NCI-H1105 treated with DMSO at 0.1 percent for 48 hours (cell line): ENCODE measurements at regions not wholly inside any gene's neighbourhood (a gene's known extent, or its start where the extent isn't known, plus 50 kb on each side); places are given as distances from the start of the nearest gene placed in this dataset.
A peak's percentile ranks its signal among the peaks of the same experiment; 100 is the strongest.

Experiments
- DNase-seq: peaks from one replicate; lab custom pipeline; 2025; lab: John Stamatoyannopoulos, UW

DNA sequence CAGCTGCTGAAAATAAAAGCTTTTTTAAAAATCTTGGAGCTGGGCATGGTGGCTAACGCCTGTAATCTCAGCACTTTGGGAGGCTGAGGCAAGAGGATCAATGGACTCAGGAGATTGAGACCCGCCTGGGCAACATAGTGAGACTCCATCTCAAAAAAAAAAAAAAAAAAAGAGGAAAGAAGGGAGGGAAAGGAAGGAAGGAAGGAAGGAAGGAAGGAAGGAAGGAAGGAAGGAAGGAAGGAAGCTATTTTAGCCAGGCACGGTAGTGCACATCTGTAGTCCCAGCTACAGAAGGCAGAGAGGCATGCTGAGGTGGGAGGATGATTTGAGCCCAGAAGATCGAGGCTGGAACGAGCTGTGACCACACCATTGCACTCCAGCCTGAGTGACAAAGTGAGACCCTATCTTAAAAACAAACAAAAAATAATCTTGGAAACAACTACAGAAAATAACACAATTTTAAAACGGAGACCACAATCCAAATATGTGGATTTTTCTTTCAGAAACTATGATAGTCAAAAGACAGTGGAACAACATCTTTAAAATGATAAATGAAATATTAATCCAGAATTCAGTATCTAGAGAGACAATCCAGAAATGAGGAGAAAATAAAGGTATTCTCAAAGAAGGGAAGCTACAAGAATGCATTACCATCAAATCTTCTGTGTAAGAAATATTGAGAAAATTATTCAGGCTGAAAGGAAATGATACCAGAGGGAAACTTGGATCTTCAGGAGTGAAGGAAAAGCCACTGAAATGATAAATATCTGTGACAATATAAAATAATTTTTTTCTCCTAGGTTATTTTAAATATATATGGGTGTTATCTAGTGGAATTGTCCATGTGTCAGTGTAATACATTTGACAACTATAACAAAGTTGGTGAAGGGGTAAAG is 182.0 kb downstream of the GPX5 start:
- no peak for DNase-seq

DNA sequence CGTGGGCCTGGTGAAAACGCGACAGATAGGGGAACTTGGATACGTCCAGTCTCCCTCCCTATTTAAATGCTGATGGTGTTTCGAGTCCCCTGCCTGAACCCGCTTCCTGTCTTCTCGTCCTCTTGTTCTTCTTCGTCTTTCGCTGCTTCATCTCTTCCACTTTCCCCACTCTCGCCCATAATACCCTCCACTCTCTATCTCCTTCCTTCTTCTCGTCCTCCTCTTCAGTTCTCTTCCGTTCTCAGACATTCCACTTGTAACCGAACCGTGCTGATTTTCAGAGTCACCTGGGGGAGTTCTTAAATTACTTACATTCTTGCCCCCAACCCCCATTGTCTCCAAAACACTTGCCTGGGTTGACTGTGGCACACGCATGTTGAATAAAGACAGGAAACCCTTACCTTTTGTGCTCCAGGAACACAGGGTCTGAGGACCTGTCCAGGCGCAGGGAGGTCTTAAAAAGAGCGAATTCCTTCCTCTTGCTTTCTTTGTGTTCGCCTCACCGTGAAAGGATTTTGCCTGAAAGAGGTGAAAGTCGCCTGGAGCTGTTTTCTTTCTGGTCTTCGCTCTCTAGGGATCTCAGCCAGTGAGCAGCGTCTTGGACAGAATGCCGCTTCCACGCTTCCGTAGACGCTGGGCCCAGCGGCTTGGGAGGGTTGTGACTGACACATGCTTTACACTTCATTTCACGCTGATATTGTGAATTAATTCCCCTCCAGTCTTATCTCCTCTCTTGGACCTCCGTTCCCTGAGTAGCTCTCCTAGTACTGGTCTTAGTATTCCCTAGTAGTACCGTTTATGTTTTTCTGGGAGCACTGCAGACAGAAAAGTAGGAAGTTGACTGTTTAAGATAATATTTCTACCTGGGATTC is 184.0 kb downstream of the GPX5 start:
- no peak for DNase-seq

DNA sequence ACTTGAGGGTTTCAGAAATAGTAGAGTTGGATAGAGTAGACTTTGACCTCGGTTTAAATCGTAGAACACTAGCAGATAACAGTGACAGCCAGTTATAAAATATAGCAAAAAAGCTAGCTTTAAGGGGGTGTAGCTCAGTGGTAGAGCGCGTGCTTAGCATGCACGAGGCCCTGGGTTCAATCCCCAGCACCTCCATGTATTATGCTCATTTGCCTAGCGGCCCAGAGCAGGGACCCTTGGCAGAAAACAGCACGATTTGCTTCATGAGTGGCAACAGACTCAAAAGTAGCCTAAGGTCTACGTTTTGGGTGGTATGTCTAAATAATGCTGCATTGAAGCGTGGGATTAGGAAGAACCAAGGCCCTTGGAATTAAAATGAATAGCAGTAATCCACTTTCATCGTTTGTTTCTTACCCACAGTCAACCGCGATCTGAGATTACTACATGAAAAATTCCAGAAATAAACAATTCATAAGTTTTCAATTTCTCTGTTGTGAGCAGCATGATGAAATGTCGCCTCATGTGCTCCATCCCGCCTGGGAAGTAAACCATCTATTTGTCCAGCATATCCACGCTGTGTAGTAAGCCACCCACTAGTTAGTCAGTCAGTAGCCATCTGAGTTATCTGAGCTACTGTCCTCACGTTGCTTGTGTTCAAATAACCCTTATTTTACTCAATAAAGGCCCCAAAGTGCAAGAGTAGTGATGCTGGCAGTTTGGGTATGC is 184.9 kb downstream of the GPX5 start:
- DNase-seq = peak; percentile 42

DNA sequence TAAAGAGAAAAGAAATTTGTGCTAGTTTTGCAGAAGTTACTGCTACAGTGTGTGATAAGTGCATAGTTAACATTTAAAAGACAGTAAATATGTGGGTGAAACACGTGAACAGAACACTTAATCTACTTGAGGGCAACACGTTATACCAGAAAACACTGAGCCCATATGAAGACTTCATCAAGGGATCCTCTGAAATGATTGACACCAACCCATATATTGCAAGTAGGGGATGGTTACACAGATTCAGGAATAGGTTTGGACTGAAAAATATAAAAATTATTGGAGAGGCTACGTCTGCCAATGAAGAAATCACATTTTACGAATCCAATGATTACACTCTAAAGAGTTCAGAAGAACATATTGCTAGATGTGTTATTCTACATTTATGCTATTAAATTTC is 185.6 kb downstream of the GPX5 start:
- no peak for DNase-seq

DNA sequence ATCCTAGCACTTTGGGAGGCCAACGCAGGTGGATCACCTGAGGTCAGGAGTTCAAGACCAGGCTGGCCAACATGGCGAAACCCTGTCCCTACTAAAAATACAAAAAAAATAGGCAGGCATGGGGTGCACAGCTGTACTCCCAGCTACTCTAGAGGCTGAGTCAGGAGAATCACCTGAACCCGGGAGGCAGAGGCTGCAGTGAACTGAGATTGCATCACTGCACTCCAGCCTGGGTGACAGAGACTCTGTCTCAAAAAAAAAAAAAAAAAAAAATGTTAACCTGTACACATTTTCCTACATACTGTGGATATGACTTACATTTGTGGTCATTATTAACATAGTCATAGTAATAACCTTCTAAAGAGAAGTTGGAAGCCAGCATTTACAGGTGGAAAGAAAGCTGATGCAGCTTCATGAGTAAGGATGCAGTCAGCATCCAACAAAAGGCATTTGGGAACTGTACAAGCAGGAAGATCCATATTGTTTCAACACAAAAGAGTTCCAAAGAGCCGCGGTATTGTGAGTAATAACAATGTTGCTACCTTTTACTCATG is 186.2 kb downstream of the GPX5 start:
- DNase-seq = no peak

DNA sequence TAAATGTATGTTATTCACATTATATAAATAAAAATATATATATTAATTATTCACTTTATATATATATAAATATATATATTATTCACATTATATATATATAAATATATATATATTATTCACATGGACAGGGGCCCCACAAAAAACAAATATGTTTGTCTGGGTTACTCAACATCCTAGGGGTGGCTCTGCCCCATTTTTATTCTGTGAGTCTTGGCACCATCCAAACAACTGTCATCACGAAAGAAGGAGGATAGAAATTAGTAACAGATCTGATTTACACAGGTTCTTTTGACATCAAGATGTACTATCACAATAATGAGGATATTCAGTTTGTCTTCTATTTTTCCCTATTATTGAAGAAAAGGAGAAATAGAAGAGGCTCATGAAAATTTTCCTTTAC is 187.3 kb downstream of the GPX5 start:
- no peak for DNase-seq

DNA sequence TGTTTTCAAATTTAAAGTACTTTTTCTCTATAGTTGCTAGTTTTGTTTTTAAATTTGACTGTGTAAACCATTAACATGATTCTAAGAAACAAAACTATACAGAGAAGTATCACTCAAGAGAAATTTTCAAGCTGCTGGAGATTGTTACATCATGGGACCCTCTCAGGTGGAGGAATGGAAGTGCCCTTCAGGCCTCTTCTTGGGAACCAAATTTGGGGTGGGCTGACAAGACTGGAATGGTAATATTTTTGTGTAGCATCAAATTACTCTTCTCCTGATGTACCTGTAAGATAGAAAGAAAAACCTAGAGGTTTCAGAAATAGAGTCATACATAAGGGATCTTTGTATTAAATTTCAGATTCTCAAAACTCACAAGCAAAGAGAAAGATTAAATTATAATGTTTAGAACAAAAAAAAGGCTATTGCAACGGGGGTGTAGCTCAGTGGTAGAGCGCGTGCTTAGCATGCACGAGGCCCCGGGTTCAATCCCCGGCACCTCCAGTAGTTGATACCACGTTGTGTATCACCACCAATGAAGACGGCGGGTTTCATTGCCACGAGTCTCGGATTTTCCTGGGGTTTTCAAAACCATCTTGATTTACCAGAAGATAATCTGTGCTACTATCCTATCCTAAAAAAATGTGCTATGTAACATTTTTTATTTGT is 193.7 kb downstream of the GPX5 start:
- no peak for DNase-seq

DNA sequence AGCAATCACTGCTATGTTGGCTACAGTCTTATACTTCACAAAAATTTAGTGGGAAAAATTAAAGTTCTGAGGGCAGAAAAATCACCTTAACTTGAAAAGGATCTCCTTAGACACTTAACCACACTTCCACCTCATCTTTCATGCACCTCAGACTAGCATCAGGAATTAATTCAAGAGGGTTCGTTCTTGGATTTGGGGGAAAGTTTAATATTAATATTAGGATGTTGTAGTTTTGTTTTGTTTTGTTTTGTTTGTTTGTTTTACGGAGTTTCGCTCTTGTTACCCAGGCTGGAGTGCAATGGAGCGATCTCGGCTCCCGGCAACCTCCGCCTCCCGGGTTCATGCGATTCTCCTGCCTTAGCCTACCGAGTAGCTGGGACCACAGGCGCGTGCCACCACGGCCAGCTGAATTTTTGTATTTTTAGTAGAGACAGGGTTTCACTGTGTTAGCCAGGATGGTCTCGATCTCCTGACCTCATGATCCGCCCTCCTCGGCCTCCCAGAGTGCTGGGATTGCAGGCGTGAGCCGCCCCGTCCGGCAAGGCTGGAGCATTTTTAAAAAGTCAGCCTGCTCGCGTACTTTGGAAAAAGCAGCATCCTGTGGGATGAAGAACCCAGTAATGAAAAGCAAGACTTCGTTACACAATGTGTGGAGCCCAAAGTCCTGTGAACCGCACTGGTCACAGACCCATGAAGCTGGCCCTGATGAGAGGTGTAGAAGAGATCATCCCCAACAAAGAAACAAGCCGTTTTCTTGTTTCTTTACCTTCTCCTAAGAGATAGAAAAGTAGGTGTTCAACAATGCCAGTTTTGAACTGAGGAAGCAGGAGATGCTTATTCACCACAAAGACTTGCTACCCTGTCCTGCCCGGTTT is 194.9 kb downstream of the GPX5 start:
- DNase-seq = no peak

DNA sequence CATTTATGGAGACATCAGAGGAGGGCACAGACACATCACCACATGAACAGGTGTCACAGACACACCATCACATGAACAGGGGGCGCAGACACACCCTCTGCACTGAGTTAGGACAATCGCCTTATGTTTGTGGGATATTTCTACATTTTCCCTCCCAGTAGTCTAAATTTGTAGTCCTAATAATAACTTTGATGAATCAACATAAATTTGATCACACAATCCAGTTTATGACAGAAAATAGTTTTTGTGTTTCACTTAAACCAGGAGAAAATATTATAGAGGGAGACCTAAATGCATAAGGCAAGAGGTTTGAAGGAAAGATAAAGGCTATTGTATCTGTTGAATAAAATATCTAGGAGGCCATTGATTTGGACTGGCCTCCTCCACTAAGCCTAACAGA is 195.7 kb downstream of the GPX5 start:
- DNase-seq = no peak

DNA sequence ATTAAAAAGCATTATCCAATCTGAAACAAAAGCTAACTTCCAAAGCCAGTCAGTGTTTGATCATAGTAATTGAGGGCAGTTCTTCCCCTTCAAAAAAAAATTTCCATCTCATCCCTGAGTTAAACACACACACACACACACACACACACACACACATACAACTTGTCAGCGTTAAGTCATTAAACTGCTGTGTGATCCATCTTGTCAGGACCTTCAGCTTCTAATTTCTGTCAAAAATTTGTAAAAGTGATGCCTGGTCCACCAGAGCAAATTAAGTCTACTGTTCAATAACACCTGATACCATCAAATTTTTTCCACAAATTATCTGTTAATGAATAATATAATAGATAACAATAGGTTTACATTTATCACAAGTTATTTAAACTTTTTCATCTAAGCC is 198.7 kb downstream of the GPX5 start:
- no peak for DNase-seq

DNA sequence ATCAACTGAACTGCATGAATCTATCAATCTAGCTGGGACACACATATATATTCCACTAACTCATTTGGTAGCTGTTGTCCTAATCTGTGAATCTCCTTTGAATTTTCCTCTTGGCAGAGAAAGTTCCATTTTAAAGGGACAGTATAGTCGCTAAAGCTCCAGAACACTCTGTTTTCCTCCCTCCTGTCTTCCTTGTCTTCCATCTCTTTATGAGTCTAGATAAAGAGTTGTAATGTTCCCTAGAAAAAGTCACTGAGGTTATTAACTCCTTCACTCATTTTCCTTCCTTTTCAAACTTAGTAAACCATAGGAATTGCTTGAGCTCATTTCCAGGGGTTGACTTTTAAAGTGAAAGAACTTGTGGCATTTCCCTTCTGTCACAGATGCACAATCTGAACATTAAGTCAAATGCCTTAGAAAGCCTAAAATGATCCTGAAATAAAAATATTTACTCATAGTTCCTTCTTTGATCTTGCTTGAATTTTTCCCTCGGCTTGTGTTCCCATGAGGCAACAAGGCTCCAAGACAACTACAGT is 198.4 kb downstream of the TRIM27 start:
- no peak for DNase-seq

DNA sequence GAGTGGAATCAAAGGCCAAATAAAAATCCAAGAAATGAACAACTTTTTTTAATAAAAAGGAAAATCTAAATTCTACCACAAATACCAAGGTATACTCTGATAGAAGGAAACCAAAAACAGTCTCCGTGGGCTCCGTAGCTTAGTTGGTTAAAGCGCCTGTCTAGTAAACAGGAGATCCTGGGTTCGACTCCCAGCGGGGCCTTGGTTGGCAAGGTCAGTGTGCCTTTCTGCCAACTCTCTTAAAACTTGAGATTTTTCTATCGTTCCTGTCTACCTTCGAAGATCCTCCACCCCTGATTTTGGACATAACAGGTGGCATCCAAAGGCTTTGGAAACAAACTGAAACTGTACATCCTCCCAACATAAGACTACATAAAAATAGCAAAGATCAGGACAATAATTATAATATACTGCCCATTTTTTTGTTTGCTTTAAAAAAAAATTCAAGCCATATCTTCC is 197.9 kb downstream of the TRIM27 start:
- DNase-seq = no peak

DNA sequence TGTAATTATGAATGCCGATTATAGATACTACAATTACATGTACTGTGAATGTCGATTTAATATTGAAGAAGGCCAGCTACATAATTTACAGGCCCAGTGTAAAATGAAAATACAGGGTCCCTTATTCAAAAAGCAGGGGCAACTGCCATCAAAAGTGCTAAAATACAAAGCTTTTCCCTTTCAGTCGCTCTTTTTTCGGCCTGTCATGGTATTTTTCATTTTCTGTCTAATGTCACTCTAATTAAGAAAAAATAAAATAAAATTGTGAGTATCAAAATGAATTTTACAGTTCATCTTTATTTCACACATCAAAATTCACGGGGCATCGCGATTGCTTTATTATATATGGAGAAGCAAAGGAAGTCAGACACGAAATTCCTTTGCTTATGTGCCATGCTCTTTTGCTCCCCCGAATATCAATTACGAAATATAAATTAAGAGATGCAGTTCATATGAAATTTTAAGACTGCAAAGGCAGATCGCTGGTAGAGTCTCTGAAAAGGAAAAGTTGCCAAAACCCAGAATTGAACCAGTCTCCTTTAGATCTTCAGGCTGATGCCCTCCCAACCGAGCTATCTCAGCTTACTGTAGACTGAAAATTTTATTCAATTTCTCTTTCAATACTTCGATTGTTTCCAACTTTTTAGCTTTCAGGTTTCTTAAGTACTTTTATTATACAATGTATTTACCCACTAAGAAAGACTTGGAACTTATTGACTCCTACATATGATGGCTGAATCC is 197.0 kb downstream of the TRIM27 start:
- no peak for DNase-seq

DNA sequence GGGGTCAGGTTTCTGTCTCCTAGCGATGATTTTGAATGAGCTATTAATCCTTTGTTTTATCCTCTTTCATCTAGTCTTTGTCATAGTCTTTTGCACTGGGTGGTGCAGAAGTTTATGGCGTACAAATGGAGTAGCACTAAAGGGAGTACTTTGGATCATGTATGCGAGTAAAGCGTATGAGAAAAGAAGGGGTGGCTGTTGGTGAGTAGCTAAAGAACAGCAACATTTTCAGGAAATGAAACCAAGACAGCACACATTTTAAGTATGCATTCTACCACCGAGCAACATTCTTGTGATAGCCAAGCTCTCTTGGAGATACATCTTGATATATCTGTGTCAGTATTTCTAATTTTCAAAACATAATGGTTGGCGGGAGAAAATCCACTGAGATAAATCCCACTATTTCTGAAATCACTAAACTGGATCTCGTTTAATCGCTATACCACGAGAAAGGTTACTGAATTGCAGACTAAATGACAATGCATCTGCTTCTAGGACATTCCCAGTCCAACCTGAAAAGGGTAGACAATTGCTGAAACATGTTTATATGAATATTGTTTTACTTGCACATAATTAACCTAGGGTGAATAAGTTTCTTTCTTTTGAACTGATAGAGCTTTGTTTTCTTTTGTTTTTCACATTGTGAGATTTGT is 196.1 kb downstream of the TRIM27 start:
- no peak for DNase-seq

DNA sequence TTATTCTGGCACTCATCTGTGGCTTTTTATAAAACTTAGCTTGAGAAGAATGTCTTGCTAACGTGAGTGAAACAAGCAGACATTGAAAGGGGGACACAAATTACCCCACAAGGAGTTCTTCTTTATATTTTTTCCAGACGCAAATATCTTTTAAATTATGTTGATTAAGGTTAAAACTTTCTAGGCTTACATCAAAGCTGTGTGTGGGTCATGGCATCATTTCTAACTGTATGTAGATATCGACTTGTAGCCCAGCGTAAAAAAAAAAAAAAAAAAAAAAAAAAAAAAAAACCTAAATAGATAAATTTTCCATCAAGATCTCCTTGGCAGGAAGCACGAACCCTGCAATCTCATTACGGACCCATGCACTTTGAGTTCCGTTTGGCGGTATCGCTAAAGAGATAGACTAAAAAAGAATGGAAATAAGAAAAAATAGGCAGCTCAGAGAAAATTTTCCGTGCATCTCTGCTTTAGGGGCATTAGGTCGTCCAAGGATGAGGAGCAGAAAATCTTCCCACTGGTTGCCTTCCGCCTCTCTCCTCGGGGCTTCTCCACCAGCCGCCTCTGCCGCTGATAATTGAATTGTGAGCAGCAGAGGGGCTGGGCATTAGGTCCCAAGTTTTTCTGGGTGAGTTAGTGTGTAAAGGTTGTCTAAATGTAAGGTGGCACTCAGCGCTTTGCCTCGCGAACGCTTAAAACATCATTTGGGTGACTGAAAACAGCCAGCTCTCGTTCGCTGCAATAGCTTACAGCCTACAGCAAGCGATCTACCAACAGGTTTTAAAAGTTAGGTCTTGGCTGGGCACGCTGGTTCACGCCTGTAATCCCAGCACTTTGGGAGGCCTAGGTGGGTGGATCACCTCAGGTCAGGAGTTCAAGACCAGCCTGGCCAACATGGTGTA is 194.0 kb downstream of the TRIM27 start:
- DNase-seq = no peak

DNA sequence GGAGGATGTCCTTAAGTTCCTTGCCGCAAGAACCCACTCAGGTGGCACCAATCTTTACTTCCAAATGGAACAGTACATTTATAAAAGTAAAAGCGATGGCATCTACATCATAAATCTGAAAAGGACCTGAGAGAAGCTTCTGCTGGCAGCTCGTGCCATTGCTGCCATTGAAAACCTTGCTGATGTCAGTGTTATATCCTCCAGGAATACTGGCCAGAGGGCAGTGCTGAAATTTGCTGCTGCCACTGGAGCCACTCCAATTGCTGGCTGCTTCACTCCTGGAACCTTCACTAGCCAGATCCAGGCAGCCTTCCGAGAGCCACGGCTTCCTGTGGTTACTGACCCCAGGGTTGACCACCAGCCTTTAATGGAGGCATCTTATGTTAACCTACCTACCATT is 191.7 kb downstream of the TRIM27 start:
- DNase-seq = no peak

DNA sequence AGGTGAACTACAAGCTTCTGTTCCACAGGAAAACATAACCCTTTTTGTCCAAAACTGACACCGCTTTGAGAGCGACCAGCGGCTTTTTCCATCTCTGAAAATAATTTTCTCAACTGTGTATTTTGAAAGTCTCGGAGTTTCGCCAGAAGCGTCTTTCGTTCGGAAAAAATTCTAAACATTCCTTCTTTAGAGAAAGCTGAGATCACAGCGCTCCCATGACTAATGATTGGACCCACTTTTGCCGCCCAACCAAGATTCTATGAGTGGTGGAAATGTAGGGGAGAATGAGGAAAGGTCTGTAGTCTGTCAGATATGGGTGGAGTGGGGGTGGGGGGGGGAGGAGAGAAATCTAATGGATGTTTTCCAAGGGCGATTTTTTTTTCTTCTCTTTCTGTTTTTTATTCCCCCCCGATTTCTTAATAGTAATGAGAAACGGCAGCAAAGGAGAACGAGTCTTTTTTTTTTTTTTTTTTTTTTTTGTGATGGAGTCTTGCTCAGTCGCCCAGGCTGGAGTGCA is 189.3 kb downstream of the TRIM27 start:
- no peak for DNase-seq

DNA sequence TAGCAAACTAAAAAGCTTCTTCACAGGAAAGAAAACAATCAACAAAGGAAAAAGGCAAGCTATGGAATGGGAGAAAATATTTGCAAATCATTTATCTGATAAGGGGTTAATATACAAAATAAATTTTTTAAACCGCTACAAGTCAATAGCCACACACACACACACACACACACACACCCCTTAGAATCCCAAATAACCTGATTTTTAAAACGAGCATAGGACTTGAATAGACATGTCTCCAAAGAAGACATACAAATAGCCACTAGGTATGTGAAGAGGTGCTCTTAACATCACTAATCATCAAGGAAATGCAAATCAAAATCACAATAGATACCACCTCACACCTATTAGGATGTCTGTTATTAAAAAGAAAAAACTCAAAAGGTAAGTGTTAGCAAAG is 187.7 kb downstream of the TRIM27 start:
- DNase-seq = no peak
